B cell (primary cell): ENCODE measurements at regions not wholly inside any gene's neighbourhood (a gene's known extent, or its start where the extent isn't known, plus 50 kb on each side); places are given as distances from the start of the nearest gene placed in this dataset.

Source experiments
- ATAC-seq: fragments of 200-7000 bp; cut with Tn5 transposase; one replicate; pipeline ENCODE4 v1.10.0; 2021; ENCODE audit warnings: low read depth, mild to moderate bottlenecking, moderate number of reproducible peaks, moderate library complexity
- CTCF ChIA-PET: fragments of 350-600 bp; sonication (Branson Sonifier 250); formaldehyde crosslinking; loops from one replicate; lab custom pipeline; 2021; ENCODE audit warnings: antibody characterized with exemption, inconsistent platforms; lab: Charles Lee
- POLR2A ChIA-PET: fragments of 350-600 bp; sonication (Branson Sonifier 250); formaldehyde crosslinking; loops from one replicate; lab custom pipeline; 2021; ENCODE audit warnings: antibody characterized with exemption; lab: Charles Lee
- DNase-seq: peaks from one replicate; pipeline ENCODE4 v3.0.0; 2013
- H2AFZ ChIP-seq: 2 replicates; pipeline ENCODE4 v1.6.1; 2012; ENCODE audit warnings: mild to moderate bottlenecking, low read depth, low read length; ENCODE audit not compliant: insufficient read depth, poor library complexity, severe bottlenecking
- H3K27ac ChIP-seq, 2 donors: 1 replicate in 1 of 2; 2 replicates in 1 of 2; pipeline ENCODE4 v1.5.1; 2012 to 2013; ENCODE audit warnings: low read length in 2 of 2, mild to moderate bottlenecking in 2 of 2, moderate library complexity in 1 of 2
- H3K27me3 ChIP-seq, 4 experiments: fragments of 200-600 bp in 1 of 4; sonication (generic) in 1 of 4; replicated peaks in 1 of 4; 1 replicate in 2 of 4; 2 replicates in 2 of 4; pipeline versions ENCODE4 v1.6.1 to v1.7.0; 2013 to 2016; ENCODE audit warnings: low read length in 3 of 4, mild to moderate bottlenecking in 2 of 4, mixed read lengths in 1 of 4, moderate library complexity in 1 of 4; ENCODE audit not compliant: insufficient read depth in 4 of 4, control insufficient read depth in 3 of 4; ENCODE audit errors: control extremely low read depth in 1 of 4
- H3K36me3 ChIP-seq, 2 experiments: replicated peaks in 1 of 2; 1 replicate in 1 of 2; 2 replicates in 1 of 2; pipeline versions ENCODE4 v1.6.1 to v1.7.1; 2013; ENCODE audit warnings: low read length in 1 of 2; ENCODE audit not compliant: insufficient read depth in 2 of 2, control insufficient read depth in 1 of 2; ENCODE audit errors: control extremely low read depth in 1 of 2, extremely low read depth in 1 of 2
- H3K4me1 ChIP-seq, 2 donors: fragments of 200-600 bp in 1 of 2; sonication (generic) in 1 of 2; 1 replicate in 1 of 2; 2 replicates in 1 of 2; pipeline versions ENCODE4 v1.5.1 to v1.6.1; 2013 to 2017; ENCODE audit warnings: low read length in 2 of 2; ENCODE audit not compliant: control insufficient read depth in 2 of 2, insufficient read depth in 2 of 2
- H3K4me2 ChIP-seq: replicated peaks from 2 replicates; pipeline ENCODE3; 2012; ENCODE audit warnings: mild to moderate bottlenecking, low read depth, low read length; ENCODE audit not compliant: poor library complexity, severe bottlenecking
- H3K4me3 ChIP-seq, 5 experiments: fragments of 200-600 bp in 1 of 5; sonication (generic) in 1 of 5; 1 replicate in 3 of 5; 2 replicates in 2 of 5; pipeline versions ENCODE4 v1.5.1 to v1.7.0; 2011 to 2016; ENCODE audit warnings: low read length in 4 of 5, mild to moderate bottlenecking in 4 of 5, low read depth in 2 of 5, control low read depth in 1 of 5, moderate library complexity in 1 of 5; ENCODE audit not compliant: insufficient read depth in 1 of 5; ENCODE audit errors: control extremely low read depth in 1 of 5, extremely low read depth in 1 of 5
- H3K79me2 ChIP-seq: fragments of 200-600 bp; sonication (generic); one replicate; pipeline ENCODE4 v1.6.0; 2016; ENCODE audit warnings: low read length; ENCODE audit not compliant: control insufficient read depth, insufficient read depth
- H3K9ac ChIP-seq: fragments of 200-600 bp; sonication (generic); 2 replicates; pipeline ENCODE4 v1.6.1; 2017; ENCODE audit warnings: mild to moderate bottlenecking, low read length, moderate library complexity
- H3K9me3 ChIP-seq, 3 donors: one replicate each; pipeline versions ENCODE4 v1.6.1 to v1.7.1; 2013; ENCODE audit warnings: low read length in 2 of 3; ENCODE audit not compliant: control insufficient read depth in 2 of 3, insufficient read depth in 1 of 3; ENCODE audit errors: control extremely low read depth in 1 of 3
- H4K20me1 ChIP-seq: 2 replicates; pipeline ENCODE4 v1.6.0; 2012; ENCODE audit warnings: mild to moderate bottlenecking, low read length; ENCODE audit not compliant: insufficient read depth, control insufficient read depth, poor library complexity, severe bottlenecking
- H3K27ac Mint-ChIP-seq: one replicate; pipeline ENCODE4 v1.8.0; 2021; ENCODE audit warnings: mixed read lengths
- H3K27me3 Mint-ChIP-seq: one replicate; pipeline ENCODE4 v1.8.0; 2021; ENCODE audit warnings: mixed read lengths
- H3K4me1 Mint-ChIP-seq: one replicate; pipeline ENCODE4 v1.8.0; 2021; ENCODE audit warnings: mixed read lengths
- H3K4me3 Mint-ChIP-seq: one replicate; pipeline ENCODE4 v1.8.0; 2021; ENCODE audit warnings: mixed read lengths
- H3K9me3 Mint-ChIP-seq: one replicate; pipeline ENCODE4 v1.8.0; 2022; ENCODE audit warnings: mixed read lengths; ENCODE audit not compliant: insufficient read depth
- EZH2 ChIP-seq: IDR thresholded peaks from 2 replicates; pipeline ENCODE4 v1.6.1; 2012; ENCODE audit warnings: borderline replicate concordance, low read depth, mild to moderate bottlenecking, moderate library complexity, low read length; ENCODE audit not compliant: insufficient read depth, poor library complexity, severe bottlenecking
- WGBS: methylation state at CpG from one replicate; pipeline ENCODE4 v1.1.5; 2013; ENCODE audit warnings: missing lambda C conversion rate; ENCODE audit not compliant: insufficient coverage; 5-methylcytosine and 5-hydroxymethylcytosine counted together
- intact Hi-C: fragments of 100-400 bp; cut with micrococcal nuclease; formaldehyde crosslinking; loops from one replicate; pipeline ENCODE4 v1.10.0; 2022
- TF ChIP-seq, protein P1 (sequence below): fragments of 200-600 bp; IDR thresholded peaks from one replicate; pipeline ENCODE4 v1.8.0; 2022; ENCODE audit warnings: antibody characterized with exemption, mild to moderate bottlenecking

DNA sequence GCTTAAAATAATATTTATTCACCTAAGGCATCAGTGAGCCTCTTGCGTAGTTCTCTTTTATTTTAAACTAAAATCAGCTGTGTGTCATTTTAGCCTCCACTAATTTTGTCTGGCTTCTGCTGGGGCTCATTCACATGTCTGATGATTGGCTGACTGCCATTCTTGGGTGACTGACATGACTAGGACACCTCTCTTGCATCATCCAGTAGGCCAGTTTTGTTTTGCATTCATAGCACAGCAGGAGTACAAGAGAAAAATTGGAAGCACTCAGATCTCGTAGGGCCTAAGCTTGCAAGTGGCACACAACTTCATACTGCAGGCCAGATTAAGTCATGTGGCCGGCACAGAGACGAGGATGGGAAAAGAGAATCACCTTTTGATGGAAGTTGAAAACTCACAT is 1226.5 kb downstream of the GALC start:
- TF ChIP-seq EZH2, result no peak
- TF ChIP-seq, protein P1, sequence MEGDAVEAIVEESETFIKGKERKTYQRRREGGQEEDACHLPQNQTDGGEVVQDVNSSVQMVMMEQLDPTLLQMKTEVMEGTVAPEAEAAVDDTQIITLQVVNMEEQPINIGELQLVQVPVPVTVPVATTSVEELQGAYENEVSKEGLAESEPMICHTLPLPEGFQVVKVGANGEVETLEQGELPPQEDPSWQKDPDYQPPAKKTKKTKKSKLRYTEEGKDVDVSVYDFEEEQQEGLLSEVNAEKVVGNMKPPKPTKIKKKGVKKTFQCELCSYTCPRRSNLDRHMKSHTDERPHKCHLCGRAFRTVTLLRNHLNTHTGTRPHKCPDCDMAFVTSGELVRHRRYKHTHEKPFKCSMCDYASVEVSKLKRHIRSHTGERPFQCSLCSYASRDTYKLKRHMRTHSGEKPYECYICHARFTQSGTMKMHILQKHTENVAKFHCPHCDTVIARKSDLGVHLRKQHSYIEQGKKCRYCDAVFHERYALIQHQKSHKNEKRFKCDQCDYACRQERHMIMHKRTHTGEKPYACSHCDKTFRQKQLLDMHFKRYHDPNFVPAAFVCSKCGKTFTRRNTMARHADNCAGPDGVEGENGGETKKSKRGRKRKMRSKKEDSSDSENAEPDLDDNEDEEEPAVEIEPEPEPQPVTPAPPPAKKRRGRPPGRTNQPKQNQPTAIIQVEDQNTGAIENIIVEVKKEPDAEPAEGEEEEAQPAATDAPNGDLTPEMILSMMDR, result no peak
- ATAC-seq (no peak), DNase-seq (no peak)
- Mint-ChIP-seq H3K9me3 (no peaks in the 10 kb centered on the region), H3K4me3 (no peak overlapping the region), H3K4me1 (no peaks in the 10 kb centered on the region), H3K27ac (no peak overlapping the region), H3K27me3 (no peaks in the 10 kb centered on the region)
- POLR2A ChIA-PET, result no interaction called here
- CTCF ChIA-PET, result no interaction called here
- H3K36me3 ChIP-seq, result no peaks in the 10 kb centered on the region
- no peaks in the 10 kb centered on the region for H4K20me1 ChIP-seq
- no peak overlapping the region for H3K4me3 ChIP-seq
- no peaks in the 10 kb centered on the region for H3K27me3 ChIP-seq
- no peak overlapping the region for H3K4me2 ChIP-seq
- H3K27ac ChIP-seq, result no peak overlapping the region
- intact Hi-C loops, result no loop called here
- no peak overlapping the region for H3K9ac ChIP-seq
- no peaks in the 10 kb centered on the region for H3K79me2 ChIP-seq
- H2AFZ ChIP-seq, result no peak overlapping the region
- 100% methylated on average over 1 of the region's 4 CpGs for WGBS
- peaks cover 0 to 7% (median 1%) of the 10 kb centered on the region in 3 donors for H3K9me3 ChIP-seq
- H3K4me1 ChIP-seq, result no peaks in the 10 kb centered on the region

DNA sequence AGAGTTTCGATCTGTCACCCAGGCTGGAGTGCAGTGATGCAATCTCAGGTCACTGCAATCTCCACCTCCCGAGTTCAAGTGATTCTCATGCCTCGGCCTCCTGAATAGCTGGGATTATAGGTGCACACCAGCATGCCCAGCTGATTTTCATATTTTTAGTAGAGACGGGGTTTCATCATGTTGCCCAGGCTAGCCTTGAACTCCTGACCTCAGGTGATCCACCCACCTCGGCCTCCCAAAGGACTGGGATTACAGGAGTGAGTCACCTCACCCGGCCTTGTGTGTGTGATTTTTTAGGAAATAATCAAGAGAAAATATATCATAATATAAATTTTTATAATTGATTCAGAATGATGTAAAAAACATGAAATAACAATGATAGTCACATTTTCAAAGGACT is 1231.4 kb downstream of the GALC start:
- no peak overlapping the region for H3K4me3 Mint-ChIP-seq
- DNase-seq (no peak), ATAC-seq (no peak)
- peaks cover 0 to 11% (median 1%) of the 10 kb centered on the region in 3 donors for H3K9me3 ChIP-seq
- H3K27me3 Mint-ChIP-seq, result no peaks in the 10 kb centered on the region
- H3K36me3 ChIP-seq, result no peaks in the 10 kb centered on the region
- ChIA-PET POLR2A (no interaction called here), CTCF (no interaction called here)
- H3K9ac ChIP-seq, result no peak overlapping the region
- no peaks in the 10 kb centered on the region for H3K4me1 ChIP-seq
- H3K27ac ChIP-seq, result no peak overlapping the region
- H3K4me2 ChIP-seq, result no peak overlapping the region
- 84% methylated on average over 3 of the region's 6 CpGs for WGBS
- no peak overlapping the region for H3K4me3 ChIP-seq
- TF ChIP-seq EZH2, result no peak
- TF ChIP-seq, protein P1, result no peak
- H2AFZ ChIP-seq, result no peak overlapping the region
- H3K4me1 Mint-ChIP-seq, result no peaks in the 10 kb centered on the region
- H3K27me3 ChIP-seq, result no peaks in the 10 kb centered on the region
- no peaks in the 10 kb centered on the region for H3K9me3 Mint-ChIP-seq
- intact Hi-C loops, result no loop called here
- H3K27ac Mint-ChIP-seq, result no peak overlapping the region
- no peaks in the 10 kb centered on the region for H3K79me2 ChIP-seq
- no peaks in the 10 kb centered on the region for H4K20me1 ChIP-seq
